ENCODE measurements at regions not wholly inside any gene's neighbourhood (a gene's known extent, or its start where the extent isn't known, plus 50 kb on each side); places are given as distances from the start of the nearest gene placed in this dataset.

GRCh38 chr10:25683344-25683743, 250.7 kb upstream of the MYO3A start:
- TF ChIP-seq CTCF (IDR thresholded peaks at IDR 0.05 in 4 of 5, conservative IDR thresholded peaks at IDR 0.05 in 1 of 5) (no peak), POLR2A (IDR thresholded peaks at IDR 0.05) (no peak)
